Activated T-helper 2 cell treated with anti-CD3 and anti-CD28 coated beads, Interferon-gamma antibody, Interleukin-2, Interleukin-4, amounts not matched to agents 10 μg/mL and 5 μg/mL and 100 μg/mL, durations not matched to agents 14 hours and 24 hours and 36 hours (primary cell): ENCODE measurements at regions not wholly inside any gene's neighbourhood (a gene's known extent, or its start where the extent isn't known, plus 50 kb on each side); places are given as distances from the start of the nearest gene placed in this dataset.

ENCODE experiments used
- DNase-seq: peaks from one replicate; pipeline ENCODE4 v3.0.0; 2021; ENCODE audit warnings: low spot score
- H3K27ac Mint-ChIP-seq: one replicate; pipeline ENCODE4 v1.8.0; 2021; ENCODE audit warnings: mixed read lengths
- H3K27me3 Mint-ChIP-seq: one replicate; pipeline ENCODE4 v1.8.0; 2021; ENCODE audit warnings: low read depth, mixed read lengths
- H3K36me3 Mint-ChIP-seq: one replicate; pipeline ENCODE4 v1.8.0; 2021; ENCODE audit warnings: low read depth, mixed read lengths
- H3K4me1 Mint-ChIP-seq: one replicate; pipeline ENCODE4 v1.8.0; 2021; ENCODE audit warnings: low read depth, mixed read lengths
- H3K4me3 Mint-ChIP-seq: one replicate; pipeline ENCODE4 v1.8.0; 2021; ENCODE audit warnings: low read depth, mild to moderate bottlenecking, moderate library complexity, mixed read lengths
- H3K9me3 Mint-ChIP-seq: one replicate; pipeline ENCODE4 v1.8.0; 2021; ENCODE audit warnings: mixed read lengths
- intact Hi-C: fragments of 100-400 bp; cut with micrococcal nuclease; formaldehyde crosslinking; loops from one replicate; pipeline ENCODE4 v1.15.1; 2023

DNA sequence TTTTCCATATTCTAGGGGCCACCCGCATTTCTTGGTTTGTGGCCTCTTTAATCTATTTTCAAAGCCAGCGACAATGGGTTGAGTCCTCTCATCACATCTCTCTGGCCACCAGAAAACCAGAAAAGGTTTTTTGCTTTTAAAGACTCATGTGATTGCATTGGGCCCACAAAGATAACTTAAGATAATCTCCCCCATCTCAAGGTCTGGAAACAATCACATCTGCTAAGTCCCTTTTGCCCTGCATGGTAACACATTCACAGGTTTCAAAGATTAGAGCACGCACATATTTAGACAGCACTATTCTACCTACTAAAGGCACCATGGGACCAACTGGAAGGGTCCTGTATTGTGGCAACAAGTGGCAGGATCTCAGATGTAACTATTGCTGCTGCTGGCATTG is 147.0 kb upstream of the MIR17HG start:
- H3K27me3 Mint-ChIP-seq: no peaks in the 10 kb centered on the region
- H3K36me3 Mint-ChIP-seq: no peaks in the 10 kb centered on the region
- no peak overlapping the region for H3K27ac Mint-ChIP-seq
- H3K9me3 Mint-ChIP-seq: no peaks in the 10 kb centered on the region
- no peak for DNase-seq
- H3K4me1 Mint-ChIP-seq: no peaks in the 10 kb centered on the region
- intact Hi-C loops: no loop called here
- no peak overlapping the region for H3K4me3 Mint-ChIP-seq

DNA sequence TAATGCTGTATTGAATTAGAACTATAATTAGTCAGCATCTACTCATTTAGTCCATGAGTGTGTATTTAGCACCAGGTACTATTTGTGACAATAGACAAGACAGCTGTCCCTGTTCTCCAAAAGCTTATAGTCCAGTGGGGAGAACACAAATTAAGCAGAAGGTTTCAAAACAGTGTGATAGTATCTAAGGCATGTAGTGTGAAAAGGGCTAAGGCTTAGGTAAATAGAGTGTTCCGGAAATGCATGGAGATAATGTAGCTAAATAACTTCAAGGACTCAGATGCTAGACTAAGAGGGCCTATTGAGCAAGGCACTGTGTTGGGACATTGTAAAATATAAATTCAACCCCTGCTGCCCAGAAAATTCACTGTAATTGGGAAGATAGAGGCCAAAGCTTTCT is 144.1 kb upstream of the MIR17HG start:
- H3K4me1 Mint-ChIP-seq: no peaks in the 10 kb centered on the region
- DNase-seq: no peak
- no peaks in the 10 kb centered on the region for H3K36me3 Mint-ChIP-seq
- no peaks in the 10 kb centered on the region for H3K27me3 Mint-ChIP-seq
- intact Hi-C loops: no loop called here
- H3K4me3 Mint-ChIP-seq: no peak overlapping the region
- no peak overlapping the region for H3K27ac Mint-ChIP-seq
- H3K9me3 Mint-ChIP-seq: no peaks in the 10 kb centered on the region

DNA sequence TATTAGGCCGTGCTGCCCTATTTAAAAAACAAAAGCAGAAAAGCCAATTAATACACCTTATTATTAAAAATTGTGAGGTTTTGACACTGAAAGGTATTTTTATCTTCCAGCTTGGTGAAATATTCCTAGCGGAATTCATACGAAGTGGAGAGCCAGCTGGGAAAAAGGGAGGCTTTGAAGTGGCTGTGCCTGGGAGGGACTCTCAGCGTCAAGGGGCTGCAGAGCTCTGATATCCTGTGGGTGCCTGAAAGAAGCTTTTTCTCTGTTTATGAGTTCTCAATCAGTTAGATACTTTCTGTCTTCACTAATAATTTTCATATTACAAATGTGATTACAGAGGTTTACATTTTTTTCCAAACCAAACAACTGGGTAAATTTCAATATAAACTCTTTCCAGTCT is 140.2 kb upstream of the MIR17HG start:
- Mint-ChIP-seq H3K27me3 (peaks cover 5% of the 10 kb centered on the region), H3K4me3 (no peak overlapping the region), H3K9me3 (no peaks in the 10 kb centered on the region), H3K4me1 (no peaks in the 10 kb centered on the region), H3K36me3 (no peaks in the 10 kb centered on the region), H3K27ac (no peak overlapping the region)
- intact Hi-C loops: no loop called here
- DNase-seq: no peak

GRCh38 chr13:91211510-91211909 is 136.0 kb upstream of the MIR17HG start:
- Mint-ChIP-seq H3K36me3 (no peaks in the 10 kb centered on the region), H3K27ac (no peak overlapping the region), H3K4me1 (no peaks in the 10 kb centered on the region), H3K27me3 (peaks cover 8% of the 10 kb centered on the region), H3K4me3 (no peak overlapping the region), H3K9me3 (no peaks in the 10 kb centered on the region)
- DNase-seq: no peak
- intact Hi-C loops: no loop called here

- Mint-ChIP-seq H3K4me1 (no peaks in the 10 kb centered on the region), H3K9me3 (no peaks in the 10 kb centered on the region), H3K27me3 (peaks cover 8% of the 10 kb centered on the region), H3K4me3 (no peak overlapping the region), H3K27ac (no peak overlapping the region), H3K36me3 (no peaks in the 10 kb centered on the region)
- intact Hi-C loops: no loop called here
- DNase-seq: no peak
Observed at GRCh38 chr13:91212231-91212630, 135.3 kb upstream of the MIR17HG start.

- Mint-ChIP-seq H3K4me3 (no peak overlapping the region), H3K9me3 (no peaks in the 10 kb centered on the region), H3K27ac (no peak overlapping the region), H3K4me1 (no peaks in the 10 kb centered on the region), H3K36me3 (no peaks in the 10 kb centered on the region), H3K27me3 (peaks cover 8% of the 10 kb centered on the region)
- DNase-seq: no peak
- intact Hi-C loops: no loop called here
Observed at GRCh38 chr13:91214031-91214430, 133.5 kb upstream of the MIR17HG start.

- H3K27ac Mint-ChIP-seq: no peak overlapping the region
- H3K27me3 Mint-ChIP-seq: peaks cover 5% of the 10 kb centered on the region
- no peak for DNase-seq
- H3K9me3 Mint-ChIP-seq: no peaks in the 10 kb centered on the region
- no peaks in the 10 kb centered on the region for H3K36me3 Mint-ChIP-seq
- no peak overlapping the region for H3K4me3 Mint-ChIP-seq
- H3K4me1 Mint-ChIP-seq: no peaks in the 10 kb centered on the region
- intact Hi-C loops: no loop called here
Observed at GRCh38 chr13:91216928-91217700, 130.4 kb upstream of the MIR17HG start.

- H3K27me3 Mint-ChIP-seq: no peaks in the 10 kb centered on the region
- no peak overlapping the region for H3K4me3 Mint-ChIP-seq
- no peak for DNase-seq
- intact Hi-C loops: no loop called here
- H3K9me3 Mint-ChIP-seq: no peaks in the 10 kb centered on the region
- H3K27ac Mint-ChIP-seq: no peak overlapping the region
- H3K36me3 Mint-ChIP-seq: no peaks in the 10 kb centered on the region
- no peaks in the 10 kb centered on the region for H3K4me1 Mint-ChIP-seq
Observed at GRCh38 chr13:91219201-91219600, 128.3 kb upstream of the MIR17HG start.

GRCh38 chr13:91220872-91221271 is 126.6 kb upstream of the MIR17HG start:
- intact Hi-C loops: no loop called here
- no peaks in the 10 kb centered on the region for H3K27me3 Mint-ChIP-seq
- H3K4me3 Mint-ChIP-seq: no peak overlapping the region
- no peaks in the 10 kb centered on the region for H3K4me1 Mint-ChIP-seq
- DNase-seq: no peak
- H3K27ac Mint-ChIP-seq: no peak overlapping the region
- no peaks in the 10 kb centered on the region for H3K36me3 Mint-ChIP-seq
- H3K9me3 Mint-ChIP-seq: no peaks in the 10 kb centered on the region

DNA sequence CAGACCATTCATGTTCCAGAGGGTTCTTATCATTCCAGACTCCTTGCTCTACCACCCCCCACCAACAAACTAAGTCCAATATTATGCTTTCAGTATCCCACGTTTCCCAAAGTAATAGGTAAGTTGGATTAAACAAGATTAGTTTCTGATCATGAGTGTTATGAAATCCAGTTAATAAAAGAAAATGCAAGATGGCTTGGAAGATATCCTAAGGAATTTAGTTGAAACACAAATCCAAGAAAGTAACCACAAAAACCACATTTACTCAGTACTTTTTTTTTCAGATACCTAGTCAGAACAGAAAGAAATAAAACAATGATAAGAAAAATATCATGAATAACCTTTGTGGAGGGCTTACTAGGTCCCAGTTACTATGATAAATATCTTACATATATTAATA is 119.4 kb upstream of the MIR17HG start:
- intact Hi-C loops: no loop called here
- H3K36me3 Mint-ChIP-seq: no peaks in the 10 kb centered on the region

GRCh38 chr13:91228940-91229339 is 118.5 kb upstream of the MIR17HG start:
- H3K36me3 Mint-ChIP-seq: no peaks in the 10 kb centered on the region

More for the DNA sequence above, 119.4 kb upstream of the MIR17HG start:
- Mint-ChIP-seq H3K9me3 (no peaks in the 10 kb centered on the region), H3K27ac (no peak overlapping the region), H3K27me3 (no peaks in the 10 kb centered on the region), H3K4me3 (no peak overlapping the region), H3K4me1 (no peaks in the 10 kb centered on the region)
- no peak for DNase-seq

DNA sequence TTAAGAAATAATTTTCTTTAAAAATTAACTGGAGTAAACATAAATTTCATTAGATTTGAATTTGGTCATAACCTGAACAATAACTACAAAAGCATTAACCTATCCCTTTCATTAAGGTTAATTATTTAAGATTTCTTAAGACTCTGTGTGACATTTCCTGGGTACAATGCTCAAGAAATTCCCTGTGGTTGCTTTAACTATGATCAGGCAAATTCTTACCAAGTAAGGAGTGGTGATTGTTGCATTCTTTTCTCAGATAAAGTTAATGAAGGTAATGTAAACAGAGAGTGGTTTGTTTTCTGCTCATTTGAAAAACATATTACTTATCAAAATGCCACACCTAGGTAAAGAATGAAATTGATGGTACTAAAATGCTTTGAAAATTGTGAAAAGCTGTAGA is 114.8 kb upstream of the MIR17HG start:
- DNase-seq: no peak

More at GRCh38 chr13:91228940-91229339, 118.5 kb upstream of the MIR17HG start:
- no peak overlapping the region for H3K4me3 Mint-ChIP-seq
- intact Hi-C loops: no loop called here
- H3K9me3 Mint-ChIP-seq: no peaks in the 10 kb centered on the region
- H3K27ac Mint-ChIP-seq: no peak overlapping the region
- H3K4me1 Mint-ChIP-seq: no peaks in the 10 kb centered on the region
- DNase-seq: no peak
- H3K27me3 Mint-ChIP-seq: no peaks in the 10 kb centered on the region

GRCh38 chr13:91233291-91233690 is 114.2 kb upstream of the MIR17HG start:
- Mint-ChIP-seq H3K27ac (no peak overlapping the region), H3K4me1 (no peaks in the 10 kb centered on the region), H3K4me3 (no peak overlapping the region), H3K9me3 (no peaks in the 10 kb centered on the region), H3K36me3 (no peaks in the 10 kb centered on the region), H3K27me3 (no peaks in the 10 kb centered on the region)
- intact Hi-C loops: no loop called here
- DNase-seq: no peak

More for the DNA sequence above, 114.8 kb upstream of the MIR17HG start:
- Mint-ChIP-seq H3K36me3 (no peaks in the 10 kb centered on the region), H3K9me3 (no peaks in the 10 kb centered on the region), H3K4me1 (no peaks in the 10 kb centered on the region), H3K4me3 (no peak overlapping the region), H3K27me3 (no peaks in the 10 kb centered on the region), H3K27ac (no peak overlapping the region)
- intact Hi-C loops: no loop called here

DNA sequence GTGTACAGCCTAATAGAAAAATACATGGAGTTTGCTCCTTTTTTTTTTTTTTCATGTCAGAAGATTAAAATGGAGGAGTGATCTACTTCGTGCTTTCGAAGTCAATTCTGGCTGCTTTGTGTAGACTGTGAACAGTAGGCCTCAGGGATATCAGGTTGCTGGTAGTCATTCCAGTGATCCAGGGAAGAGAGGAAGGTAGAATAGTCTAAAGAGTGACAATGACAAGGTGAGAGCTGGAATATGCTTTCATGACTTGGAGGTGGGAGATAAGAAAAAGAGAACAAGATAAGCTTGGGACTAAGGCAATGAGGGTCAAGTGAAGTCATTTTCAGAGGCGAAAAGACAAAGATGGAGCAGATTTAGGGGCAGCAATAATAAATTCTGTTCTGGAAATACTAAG is 111.3 kb upstream of the MIR17HG start:
- Mint-ChIP-seq H3K4me3 (no peak overlapping the region), H3K9me3 (no peaks in the 10 kb centered on the region), H3K27me3 (no peaks in the 10 kb centered on the region), H3K4me1 (no peaks in the 10 kb centered on the region), H3K36me3 (no peaks in the 10 kb centered on the region), H3K27ac (no peak overlapping the region)
- DNase-seq: no peak
- intact Hi-C loops: no loop called here
